GM19025 (cell line): ENCODE measurements at regions not wholly inside any gene's neighbourhood (a gene's known extent, or its start where the extent isn't known, plus 50 kb on each side); places are given as distances from the start of the nearest gene placed in this dataset.
A peak's percentile ranks its signal among the peaks of the same experiment; 100 is the strongest.
"Not testable (repeated sequence)": the region's sequence is repeated elsewhere in the genome, so short reads cannot be mapped to it uniquely, and the experiment has no call there.

Source experiments
- ATAC-seq: cut with Tn5 transposase; IDR thresholded peaks from one replicate; pipeline ENCODE4 v1.9.1; 2021; ENCODE audit warnings: mild to moderate bottlenecking, low read depth, moderate library complexity; ENCODE audit not compliant: unreplicated experiment

GRCh38 chr6:63476302-63476701 lies 96.0 kb upstream of the LOC128125822 start:
- ATAC-seq: no peak

- no peak for ATAC-seq
These were observed 94.7 kb upstream of the LOC128125822 start for GRCh38 chr6:63477422-63478040.

- ATAC-seq: no peak
These were observed 93.5 kb upstream of the LOC128125822 start for GRCh38 chr6:63478734-63479133.

- no peak for ATAC-seq
These were observed 86.1 kb upstream of the LOC128125822 start for GRCh38 chr6:63486196-63486595.

GRCh38 chr6:63487103-63487813 lies 85.0 kb upstream of the LOC128125822 start:
- no peak for ATAC-seq

GRCh38 chr6:63491119-63491518 lies 81.2 kb upstream of the LOC128125822 start:
- no peak for ATAC-seq

- no peak for ATAC-seq
These were observed 79.8 kb upstream of the LOC128125822 start for GRCh38 chr6:63492476-63492875.

- no peak for ATAC-seq
These were observed 78.7 kb upstream of the LOC128125822 start for GRCh38 chr6:63493557-63493956.

GRCh38 chr6:63496361-63496804 lies 75.9 kb upstream of the LOC128125822 start:
- no peak for ATAC-seq

- no peak for ATAC-seq
These were observed 70.1 kb upstream of the LOC128125822 start for GRCh38 chr6:63502156-63502555.

- no peak for ATAC-seq
These were observed 69.1 kb upstream of the LOC128125822 start for GRCh38 chr6:63503199-63503598.

- ATAC-seq: peak; percentile 94
These were observed 67.4 kb upstream of the LOC128125822 start for GRCh38 chr6:63504777-63505384.

- ATAC-seq: no peak
These were observed 65.2 kb upstream of the LOC128125822 start for GRCh38 chr6:63507096-63507495.

- ATAC-seq: no peak
These were observed 62.5 kb upstream of the LOC128125822 start for GRCh38 chr6:63509652-63510352.

- no peak for ATAC-seq
These were observed 62.0 kb upstream of the LOC128125822 start for GRCh38 chr6:63510353-63510686.

- no peak for ATAC-seq
These were observed 61.4 kb upstream of the LOC128125822 start for GRCh38 chr6:63510849-63511248.

- ATAC-seq: no peak
These were observed 57.6 kb upstream of the LOC128125822 start for GRCh38 chr6:63514488-63515173.

GRCh38 chr6:63515227-63515626 lies 57.1 kb upstream of the LOC128125822 start:
- ATAC-seq: not testable (repeated sequence)

- ATAC-seq: no peak
These were observed 55.9 kb upstream of the LOC128125822 start for GRCh38 chr6:63516186-63516944.

- ATAC-seq: no peak
These were observed 55.1 kb upstream of the LOC128125822 start for GRCh38 chr6:63517221-63517620.
